HuH-7 (cell line): ENCODE measurements at regions not wholly inside any gene's neighbourhood (a gene's known extent, or its start where the extent isn't known, plus 50 kb on each side); places are given as distances from the start of the nearest gene placed in this dataset.
A peak's percentile ranks its signal among the peaks of the same experiment; 100 is the strongest.

Source experiments
- DNase-seq: peaks from one replicate; pipeline ENCODE4 v3.0.0; 2011; ENCODE audit warnings: low spot score

- DNase-seq = no peak
These were observed 204.0 kb upstream of the BTG1 start for GRCh38 chr12:92349635-92350034.

GRCh38 chr12:92342574-92342973 is 196.9 kb upstream of the BTG1 start:
- DNase-seq = no peak

- DNase-seq = peak; percentile 23
These were observed 195.5 kb upstream of the BTG1 start for GRCh38 chr12:92341065-92341668.

GRCh38 chr12:92340441-92341064 is 194.9 kb upstream of the BTG1 start:
- DNase-seq = no peak

GRCh38 chr12:92340003-92340402 is 194.4 kb upstream of the BTG1 start:
- DNase-seq = no peak

- no peak for DNase-seq
These were observed 193.7 kb upstream of the BTG1 start for GRCh38 chr12:92339198-92339821.

- DNase-seq = no peak
These were observed 193.0 kb upstream of the BTG1 start for GRCh38 chr12:92338671-92339070.

- no peak for DNase-seq
These were observed 192.5 kb upstream of the BTG1 start for GRCh38 chr12:92338102-92338501.

GRCh38 chr12:92337128-92337527 is 191.5 kb upstream of the BTG1 start:
- no peak for DNase-seq

- no peak for DNase-seq
These were observed 191.0 kb upstream of the BTG1 start for GRCh38 chr12:92336641-92337040.

GRCh38 chr12:92335831-92336230 is 190.2 kb upstream of the BTG1 start:
- DNase-seq = no peak

- no peak for DNase-seq
These were observed 188.9 kb upstream of the BTG1 start for GRCh38 chr12:92334552-92334951.

- no peak for DNase-seq
These were observed 186.9 kb upstream of the BTG1 start for GRCh38 chr12:92332552-92332951.

GRCh38 chr12:92331383-92331782 is 185.7 kb upstream of the BTG1 start:
- no peak for DNase-seq

GRCh38 chr12:92330654-92331053 is 185.0 kb upstream of the BTG1 start:
- DNase-seq = no peak

- no peak for DNase-seq
These were observed 181.2 kb upstream of the BTG1 start for GRCh38 chr12:92326877-92327276.

- no peak for DNase-seq
These were observed 179.3 kb upstream of the BTG1 start for GRCh38 chr12:92324849-92325500.

- no peak for DNase-seq
These were observed 166.9 kb upstream of the BTG1 start for GRCh38 chr12:92312463-92312964.

- DNase-seq = no peak
These were observed 158.9 kb upstream of the BTG1 start for GRCh38 chr12:92304371-92305055.

GRCh38 chr12:92302041-92302829 is 156.6 kb upstream of the BTG1 start:
- no peak for DNase-seq

GRCh38 chr12:92301356-92301755 is 155.7 kb upstream of the BTG1 start:
- DNase-seq = no peak

GRCh38 chr12:92300777-92301176 is 155.1 kb upstream of the BTG1 start:
- DNase-seq = no peak
